HEK293T (cell line): ENCODE measurements at regions not wholly inside any gene's neighbourhood (a gene's known extent, or its start where the extent isn't known, plus 50 kb on each side); places are given as distances from the start of the nearest gene placed in this dataset.

Source experiments
- ARNT ChIP-seq: fragments of 450-650 bp; IDR thresholded peaks from 2 replicates; pipeline ENCODE4 v1.6.1; 2017; ENCODE audit warnings: mild to moderate bottlenecking
- BHLHE40 ChIP-seq: fragments of 450-650 bp; IDR thresholded peaks from 2 replicates; pipeline ENCODE4 v1.6.1; 2016; ENCODE audit warnings: mild to moderate bottlenecking, moderate library complexity, borderline replicate concordance
- TARDBP ChIP-seq: fragments of 450-650 bp; IDR thresholded peaks from 2 replicates; pipeline ENCODE4 v1.6.1; 2016
- ZNF384 ChIP-seq: fragments of 450-650 bp; IDR thresholded peaks from 2 replicates; pipeline ENCODE4 v1.6.1; 2016

GRCh38 chr20:9935285-9935684 is 96.4 kb upstream of the PAK5 start:
- no peak for TF ChIP-seq ARNT
- no peak for TF ChIP-seq TARDBP
- no peak for TF ChIP-seq ZNF384
- no peak for TF ChIP-seq BHLHE40
